Large intestine (tissue), 3 donors: ENCODE measurements at regions not wholly inside any gene's neighbourhood (a gene's known extent, or its start where the extent isn't known, plus 50 kb on each side); places are given as distances from the start of the nearest gene placed in this dataset.

Experiments used
- DNase-seq, 2 donors: peaks; one replicate each; pipeline versions ENCODE4 v3.0.0 to v3.0.0-alpha.2; 2013
- H3K27ac ChIP-seq: one replicate; pipeline ENCODE4 v1.5.1; 2013; ENCODE audit warnings: low read length
- H3K27me3 ChIP-seq: 2 replicates; pipeline ENCODE4 v1.6.1; 2013; ENCODE audit warnings: low read length; ENCODE audit not compliant: control insufficient read depth, insufficient read depth
- H3K36me3 ChIP-seq: 2 replicates; pipeline ENCODE4 v1.6.1; 2013; ENCODE audit warnings: low read length; ENCODE audit not compliant: control insufficient read depth, insufficient read depth
- H3K4me1 ChIP-seq: one replicate; pipeline ENCODE4 v1.6.1; 2013; ENCODE audit warnings: low read length; ENCODE audit not compliant: control insufficient read depth, insufficient read depth
- H3K4me3 ChIP-seq: one replicate; pipeline ENCODE4 v1.5.1; 2013; ENCODE audit warnings: low read length
- H3K9me3 ChIP-seq: one replicate; pipeline ENCODE4 v1.6.1; 2013; ENCODE audit warnings: mild to moderate bottlenecking, low read depth, low read length, moderate library complexity; ENCODE audit not compliant: control insufficient read depth
- WGBS: methylation state at CpG from one replicate; pipeline ENCODE4 v1.1.5; 2013; ENCODE audit warnings: low lambda C conversion rate; ENCODE audit not compliant: insufficient coverage; 5-methylcytosine and 5-hydroxymethylcytosine counted together

DNA sequence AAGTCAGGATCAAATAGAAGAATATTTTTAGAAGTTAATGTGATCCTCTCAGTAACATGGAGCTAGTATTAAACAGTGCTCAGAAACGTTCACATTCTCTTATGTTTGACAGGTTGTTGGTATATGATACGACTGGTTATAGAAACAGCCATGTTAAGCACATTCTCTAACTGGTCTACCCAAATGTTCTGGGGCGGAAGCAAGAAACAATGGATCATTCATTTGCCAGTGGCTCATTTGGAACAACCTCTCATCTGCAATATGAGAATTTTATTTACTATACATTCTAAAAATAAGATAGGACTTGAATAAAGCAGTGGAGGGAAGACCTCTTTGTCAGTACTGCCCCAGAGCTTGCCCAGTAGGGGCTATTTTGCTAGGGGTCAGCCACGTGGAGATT is 167.1 kb upstream of the FAM98A start:
- no peak overlapping the region for H3K27ac ChIP-seq
- no peaks in the 10 kb centered on the region for H3K36me3 ChIP-seq
- H3K27me3 ChIP-seq: no peaks in the 10 kb centered on the region
- 100% methylated on average over 1 of the region's 4 CpGs for WGBS
- no peaks in the 10 kb centered on the region for H3K4me1 ChIP-seq
- H3K9me3 ChIP-seq: peaks cover 8% of the 10 kb centered on the region
- no peak overlapping the region for H3K4me3 ChIP-seq
- no peak for DNase-seq

DNA sequence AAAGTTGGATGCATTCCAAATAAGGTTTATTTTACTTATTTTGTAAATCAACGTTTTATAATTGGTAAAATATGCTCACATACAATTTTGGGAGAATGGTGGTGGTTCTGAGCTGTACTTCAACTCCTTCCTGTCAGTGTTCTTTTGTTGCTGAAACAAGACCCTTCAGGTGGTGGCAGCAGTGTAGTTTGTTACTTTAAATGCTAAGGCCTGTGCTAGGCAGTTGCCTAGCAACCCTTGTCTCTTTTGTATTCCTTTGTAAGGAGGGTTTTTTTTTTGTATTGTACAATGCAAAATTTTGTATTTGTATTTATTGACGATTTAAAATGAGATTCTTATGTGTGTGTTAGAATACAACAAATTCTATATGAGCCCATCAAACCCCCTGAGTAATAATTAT is 166.0 kb upstream of the FAM98A start:
- H3K27me3 ChIP-seq: no peaks in the 10 kb centered on the region
- H3K27ac ChIP-seq: no peak overlapping the region
- 36% methylated on average over 2 of the region's 2 CpGs for WGBS
- H3K4me3 ChIP-seq: no peak overlapping the region
- peaks cover 9% of the 10 kb centered on the region for H3K9me3 ChIP-seq
- no peak for DNase-seq
- no peaks in the 10 kb centered on the region for H3K36me3 ChIP-seq
- H3K4me1 ChIP-seq: no peaks in the 10 kb centered on the region

DNA sequence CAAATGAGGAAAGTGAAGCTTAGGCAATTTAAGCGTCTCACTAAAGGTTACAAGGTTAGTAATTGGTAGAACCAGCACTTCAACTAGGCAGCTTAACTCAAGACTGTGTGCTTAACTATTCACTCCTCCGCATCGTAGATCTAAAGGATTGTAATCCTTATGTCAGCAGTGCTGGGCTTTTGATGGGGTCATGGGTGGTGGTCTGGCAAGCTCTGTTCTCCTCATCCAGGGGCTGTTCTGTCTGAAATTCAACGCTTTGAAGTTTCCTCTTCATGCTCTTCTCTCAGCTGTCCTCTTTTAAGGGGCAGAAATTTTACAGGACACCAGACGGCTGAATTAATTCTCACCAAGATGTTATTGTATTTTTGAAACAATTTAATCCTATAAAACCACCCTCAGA is 165.5 kb upstream of the FAM98A start:
- WGBS: no CpG with 5 or more reads among the region's 5 CpGs
- H3K9me3 ChIP-seq: peaks cover 9% of the 10 kb centered on the region

DNA sequence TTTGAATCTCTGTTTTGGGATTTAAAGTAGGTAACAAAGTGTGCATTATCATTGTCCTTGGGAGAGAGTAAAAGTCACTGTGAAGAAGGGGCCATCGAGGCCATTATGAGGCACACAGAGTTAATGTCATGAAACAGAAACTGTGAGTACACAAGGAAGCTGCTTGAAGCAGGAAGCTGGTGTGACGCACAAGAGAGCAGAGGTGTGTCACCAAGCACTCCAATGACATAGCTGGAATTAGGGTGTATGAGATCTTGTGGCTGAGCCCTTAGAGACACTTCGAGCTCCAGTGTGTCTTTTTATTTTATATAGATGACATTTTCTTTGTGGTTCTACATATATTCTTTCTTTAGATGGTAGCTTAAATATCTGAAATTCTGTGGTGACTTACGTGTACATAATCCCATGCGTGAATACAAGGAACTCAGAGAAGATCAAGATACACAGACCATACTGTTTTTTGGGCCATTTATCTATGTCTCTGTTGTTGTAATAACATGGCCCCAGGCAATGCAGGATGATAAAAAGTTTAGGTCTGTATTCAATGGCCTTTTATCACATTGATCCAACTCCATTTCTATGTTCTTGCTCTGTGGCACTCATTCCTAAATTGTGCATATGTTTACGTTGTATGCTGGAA is 164.7 kb upstream of the FAM98A start:
- DNase-seq: no peak
- Histone ChIP-seq H3K9me3 (peaks cover 9% of the 10 kb centered on the region), H3K4me1 (no peaks in the 10 kb centered on the region), H3K27ac (no peak overlapping the region), H3K4me3 (no peak overlapping the region), H3K36me3 (no peaks in the 10 kb centered on the region), H3K27me3 (no peaks in the 10 kb centered on the region)
- WGBS: 100% methylated on average over 3 of the region's 6 CpGs

More for the DNA sequence above, 165.5 kb upstream of the FAM98A start:
- no peak for DNase-seq
- Histone ChIP-seq H3K36me3 (no peaks in the 10 kb centered on the region), H3K4me3 (no peak overlapping the region), H3K27ac (no peak overlapping the region), H3K4me1 (no peaks in the 10 kb centered on the region), H3K27me3 (no peaks in the 10 kb centered on the region)

DNA sequence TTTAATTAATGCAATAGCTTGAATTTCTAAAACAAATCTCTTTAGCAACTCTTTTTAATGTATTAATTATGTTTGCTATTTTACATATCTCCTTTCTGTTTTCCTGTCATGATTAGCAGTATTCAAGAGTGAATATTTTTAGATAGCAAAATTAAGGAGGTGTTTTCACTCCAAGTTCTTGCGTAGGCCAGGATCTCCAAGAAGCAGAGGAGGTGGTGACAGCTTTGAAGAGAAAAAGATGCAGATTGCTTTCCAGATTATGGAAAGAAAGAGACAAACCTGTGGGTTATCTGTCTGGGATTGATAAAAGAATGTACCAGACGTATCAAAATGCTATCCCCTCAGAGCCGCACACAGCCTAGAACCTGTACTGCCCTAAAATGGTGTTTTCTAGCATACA is 163.5 kb upstream of the FAM98A start:
- H3K27ac ChIP-seq: no peak overlapping the region
- peaks cover 9% of the 10 kb centered on the region for H3K9me3 ChIP-seq
- no peak overlapping the region for H3K4me3 ChIP-seq
- no peak for DNase-seq
- H3K36me3 ChIP-seq: no peaks in the 10 kb centered on the region
- H3K4me1 ChIP-seq: no peaks in the 10 kb centered on the region
- no peaks in the 10 kb centered on the region for H3K27me3 ChIP-seq
- 100% methylated on average over 1 of the region's 3 CpGs for WGBS

DNA sequence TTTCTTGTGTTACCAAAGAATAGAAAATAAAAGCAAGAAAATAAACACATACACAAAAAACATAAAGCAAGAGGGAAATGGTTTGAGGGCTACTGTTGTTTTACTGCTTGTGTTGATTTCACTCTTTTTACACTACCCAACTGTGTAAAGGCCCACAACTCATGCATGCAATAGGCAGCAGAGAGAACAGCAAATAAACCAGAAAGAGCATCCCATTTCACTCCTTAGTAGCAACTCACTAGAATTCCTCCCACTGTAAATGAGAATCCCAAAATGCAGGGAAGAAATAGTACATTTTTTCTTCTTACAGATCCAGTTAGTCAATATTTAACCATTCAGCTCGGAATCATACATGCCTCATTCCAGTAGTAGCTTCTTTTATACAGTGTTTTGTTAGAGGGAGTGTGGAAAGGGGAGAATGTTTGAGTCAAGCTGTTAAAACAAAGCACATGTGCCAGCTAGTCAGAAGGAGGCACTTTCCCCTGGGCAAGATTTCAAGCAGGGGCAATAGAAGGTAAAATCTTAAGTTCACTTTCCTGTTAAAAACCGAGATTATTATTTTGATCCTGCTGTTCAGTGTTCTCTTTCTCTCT is 147.2 kb upstream of the FAM98A start:
- no peaks in the 10 kb centered on the region for H3K36me3 ChIP-seq
- H3K27ac ChIP-seq: no peak overlapping the region
- H3K4me3 ChIP-seq: no peak overlapping the region
- no peaks in the 10 kb centered on the region for H3K27me3 ChIP-seq
- DNase-seq: no peak
- H3K4me1 ChIP-seq: no peaks in the 10 kb centered on the region
- WGBS: 89% methylated on average over 1 of the region's 2 CpGs
- H3K9me3 ChIP-seq: no peaks in the 10 kb centered on the region

DNA sequence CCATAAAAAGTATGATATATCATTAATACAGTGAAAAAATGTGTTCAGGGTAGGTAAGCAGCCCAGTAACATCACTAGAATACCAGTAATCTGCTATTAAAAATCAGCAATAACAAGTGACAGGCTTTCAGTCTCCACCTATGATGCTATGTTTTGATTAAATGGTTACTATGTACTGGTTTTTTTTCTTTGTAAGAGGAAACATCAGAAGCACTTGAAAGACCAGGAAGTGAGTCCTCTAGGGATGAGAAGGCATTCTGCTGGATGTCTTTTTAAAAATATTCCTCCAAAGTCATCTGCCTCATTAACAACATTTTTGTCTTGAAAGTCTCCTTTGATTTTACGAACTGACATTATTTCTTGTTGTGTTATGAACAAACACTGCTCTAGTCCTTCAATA is 136.0 kb upstream of the FAM98A start:
- H3K27me3 ChIP-seq: no peaks in the 10 kb centered on the region
- H3K4me3 ChIP-seq: no peak overlapping the region
- DNase-seq: no peak
- no peaks in the 10 kb centered on the region for H3K9me3 ChIP-seq
- H3K4me1 ChIP-seq: no peaks in the 10 kb centered on the region
- H3K36me3 ChIP-seq: no peaks in the 10 kb centered on the region
- no peak overlapping the region for H3K27ac ChIP-seq
- no CpG with 5 or more reads among the region's 1 CpG for WGBS

DNA sequence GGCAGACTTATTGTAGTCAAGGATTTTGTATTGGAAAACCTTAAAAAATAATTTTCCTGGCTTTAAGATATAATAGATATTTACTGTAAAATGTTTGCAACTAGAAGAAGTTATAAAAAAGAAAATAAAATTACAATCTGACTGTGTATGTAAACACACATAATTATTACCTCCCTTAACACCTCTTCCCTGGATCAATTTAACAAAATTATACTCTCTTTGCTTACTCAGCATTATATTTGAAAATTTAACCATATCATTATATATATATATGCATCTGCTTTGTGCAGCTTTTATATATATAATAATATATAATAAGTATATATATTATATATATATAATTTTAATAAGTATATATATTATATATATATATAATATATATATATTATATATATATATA is 131.7 kb upstream of the FAM98A start:
- H3K27me3 ChIP-seq: no peaks in the 10 kb centered on the region
- peaks cover 13% of the 10 kb centered on the region for H3K9me3 ChIP-seq
- no peak overlapping the region for H3K27ac ChIP-seq
- H3K36me3 ChIP-seq: no peaks in the 10 kb centered on the region
- no peak overlapping the region for H3K4me3 ChIP-seq
- no peaks in the 10 kb centered on the region for H3K4me1 ChIP-seq
- no peak for DNase-seq

DNA sequence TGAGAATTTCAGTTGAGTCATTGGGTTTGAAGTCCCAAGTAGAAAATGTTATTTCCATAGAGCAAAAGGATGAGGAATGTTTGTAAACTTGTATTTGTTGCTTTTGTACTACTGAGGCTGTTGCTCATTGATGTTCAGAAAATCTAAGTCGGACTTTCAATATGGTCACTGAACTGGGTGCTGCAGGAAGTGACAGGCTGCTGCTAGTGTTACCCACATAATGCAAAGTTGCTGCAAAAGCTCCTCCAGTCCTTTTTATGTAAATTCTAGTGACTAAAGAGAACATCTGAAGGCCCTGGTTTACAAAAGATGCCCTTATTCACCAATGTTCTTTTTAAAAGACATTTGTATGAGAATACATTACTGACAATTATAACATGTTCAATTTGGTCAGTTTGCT is 131.1 kb upstream of the FAM98A start:
- Histone ChIP-seq H3K27me3 (no peaks in the 10 kb centered on the region), H3K4me1 (no peaks in the 10 kb centered on the region), H3K9me3 (peaks cover 13% of the 10 kb centered on the region), H3K36me3 (no peaks in the 10 kb centered on the region), H3K4me3 (no peak overlapping the region), H3K27ac (no peak overlapping the region)
- DNase-seq: no peak
- no CpG with 5 or more reads among the region's 1 CpG for WGBS

DNA sequence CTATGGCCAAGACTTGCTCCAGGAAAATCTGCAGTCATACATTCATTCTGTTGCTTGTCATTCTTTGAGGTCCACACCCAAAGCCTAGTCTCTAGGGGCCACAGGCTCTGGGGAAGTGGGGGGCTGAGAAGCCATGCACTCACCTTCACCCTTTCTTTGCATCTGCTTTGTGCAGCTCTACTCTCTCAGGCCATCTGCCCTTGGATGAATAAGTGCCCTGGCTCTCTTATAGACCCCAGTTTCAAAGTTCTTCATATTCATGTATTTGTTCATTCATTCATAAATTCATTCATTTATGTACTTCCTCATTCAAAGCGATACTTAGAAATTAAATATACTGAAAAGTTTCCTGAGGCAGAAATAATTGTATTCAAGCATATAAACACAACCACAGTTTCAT is 130.3 kb upstream of the FAM98A start:
- WGBS: 100% methylated on average over 1 of the region's 1 CpG

DNA sequence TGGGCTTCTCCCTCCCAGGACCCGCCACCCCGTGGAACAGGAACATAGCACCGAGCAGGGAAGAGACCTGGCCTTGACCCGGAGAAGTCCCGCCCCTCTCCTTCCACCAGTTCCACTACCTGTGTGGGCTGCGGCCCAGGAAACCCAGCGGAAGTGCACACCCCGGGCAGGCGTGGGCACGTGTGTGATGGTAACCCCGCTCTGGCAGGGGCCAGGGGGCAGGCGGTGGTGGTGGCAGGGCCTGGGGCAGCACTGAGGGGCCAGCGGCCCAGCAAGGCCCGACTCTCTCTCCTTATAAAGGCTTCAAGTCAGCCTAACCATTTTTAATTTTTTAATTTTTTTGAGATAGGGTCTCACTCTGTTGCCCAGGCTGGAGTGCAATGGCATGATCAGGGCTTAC is 129.0 kb upstream of the FAM98A start:
- H3K4me1 ChIP-seq: no peaks in the 10 kb centered on the region
- H3K27ac ChIP-seq: no peak overlapping the region
- DNase-seq: no peak
- WGBS: no CpG with 5 or more reads among the region's 14 CpGs
- H3K9me3 ChIP-seq: peaks cover 13% of the 10 kb centered on the region
- no peaks in the 10 kb centered on the region for H3K27me3 ChIP-seq
- H3K36me3 ChIP-seq: no peaks in the 10 kb centered on the region
- no peak overlapping the region for H3K4me3 ChIP-seq

More for the DNA sequence above, 130.3 kb upstream of the FAM98A start:
- H3K4me3 ChIP-seq: no peak overlapping the region
- H3K27ac ChIP-seq: no peak overlapping the region
- no peaks in the 10 kb centered on the region for H3K27me3 ChIP-seq
- peaks cover 13% of the 10 kb centered on the region for H3K9me3 ChIP-seq
- H3K4me1 ChIP-seq: no peaks in the 10 kb centered on the region
- H3K36me3 ChIP-seq: no peaks in the 10 kb centered on the region
- no peak for DNase-seq
